OCI-LY3 (cell line): ENCODE measurements at regions not wholly inside any gene's neighbourhood (a gene's known extent, or its start where the extent isn't known, plus 50 kb on each side); places are given as distances from the start of the nearest gene placed in this dataset.

Source experiments
- EZH2phosphoT487 ChIP-seq: fragments of 200-600 bp; shearing (Covaris generic); IDR thresholded peaks from 2 replicates; pipeline ENCODE4 v1.6.1; 2018; ENCODE audit warnings: antibody characterized with exemption, mixed run types, low read depth
- TF ChIP-seq, protein P1 (sequence below): fragments of 200-600, 300-600 bp; sonication (generic); IDR thresholded peaks from 2 replicates; pipeline ENCODE4 v1.5.1; 2014; ENCODE audit warnings: antibody characterized with exemption, low read length, low read depth

DNA sequence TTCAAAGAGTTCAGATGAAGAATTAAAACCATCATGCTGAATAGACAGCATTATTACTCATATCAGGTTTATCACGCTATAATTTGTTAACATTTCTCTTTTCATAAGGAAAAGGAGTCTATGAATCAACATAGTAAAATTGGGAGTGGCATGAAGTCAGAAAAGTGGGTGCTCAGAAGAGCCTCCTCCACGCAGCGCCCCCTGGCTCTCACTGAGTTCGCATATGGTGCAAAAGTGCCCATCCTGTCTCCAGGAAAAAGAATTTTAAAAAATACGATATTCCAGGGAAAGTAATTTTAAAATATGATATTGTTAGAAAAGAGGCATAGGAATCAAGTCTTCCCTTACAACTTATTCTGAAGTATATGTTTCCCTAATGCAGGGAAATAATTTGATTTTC lies 176.3 kb upstream of the TCERG1L start:
- TF ChIP-seq, protein P1, sequence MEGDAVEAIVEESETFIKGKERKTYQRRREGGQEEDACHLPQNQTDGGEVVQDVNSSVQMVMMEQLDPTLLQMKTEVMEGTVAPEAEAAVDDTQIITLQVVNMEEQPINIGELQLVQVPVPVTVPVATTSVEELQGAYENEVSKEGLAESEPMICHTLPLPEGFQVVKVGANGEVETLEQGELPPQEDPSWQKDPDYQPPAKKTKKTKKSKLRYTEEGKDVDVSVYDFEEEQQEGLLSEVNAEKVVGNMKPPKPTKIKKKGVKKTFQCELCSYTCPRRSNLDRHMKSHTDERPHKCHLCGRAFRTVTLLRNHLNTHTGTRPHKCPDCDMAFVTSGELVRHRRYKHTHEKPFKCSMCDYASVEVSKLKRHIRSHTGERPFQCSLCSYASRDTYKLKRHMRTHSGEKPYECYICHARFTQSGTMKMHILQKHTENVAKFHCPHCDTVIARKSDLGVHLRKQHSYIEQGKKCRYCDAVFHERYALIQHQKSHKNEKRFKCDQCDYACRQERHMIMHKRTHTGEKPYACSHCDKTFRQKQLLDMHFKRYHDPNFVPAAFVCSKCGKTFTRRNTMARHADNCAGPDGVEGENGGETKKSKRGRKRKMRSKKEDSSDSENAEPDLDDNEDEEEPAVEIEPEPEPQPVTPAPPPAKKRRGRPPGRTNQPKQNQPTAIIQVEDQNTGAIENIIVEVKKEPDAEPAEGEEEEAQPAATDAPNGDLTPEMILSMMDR = no peak
- no peak for TF ChIP-seq EZH2phosphoT487
